ENCODE measurements at regions not wholly inside any gene's neighbourhood (a gene's known extent, or its start where the extent isn't known, plus 50 kb on each side); places are given as distances from the start of the nearest gene placed in this dataset.

- no peak for TF ChIP-seq CSRNP2 (CRISPR knock-in tag; conservative IDR thresholded peaks at IDR 0.05; ENCODE audit: low read depth)
- no peak for TF ChIP-seq NFIC (IDR thresholded peaks at IDR 0.05; ENCODE audit: low read length)
- no peak for TF ChIP-seq ZNF343 (CRISPR knock-in tag; IDR thresholded peaks at IDR 0.05)
- TF ChIP-seq ZBTB34 (CRISPR knock-in tag; IDR thresholded peaks at IDR 0.05) = no peak
- TF ChIP-seq XRCC5 (optimal IDR thresholded peaks at IDR 0.05; ENCODE audit: low read length) = no peak
- TF ChIP-seq ZNF660 (CRISPR knock-in tag; IDR thresholded peaks at IDR 0.05; ENCODE audit: borderline replicate concordance, low read depth) = no peak
- TF ChIP-seq GRHL1 (CRISPR knock-in tag; conservative IDR thresholded peaks at IDR 0.05) = no peak
- no peak for TF ChIP-seq PITX1 (CRISPR knock-in tag; IDR thresholded peaks at IDR 0.05)
- no peak for TF ChIP-seq TOPORS (CRISPR knock-in tag; IDR thresholded peaks at IDR 0.05)
- no peak for TF ChIP-seq CEBPB (IDR thresholded peaks at IDR 0.05; ENCODE audit: borderline replicate concordance, low read depth, low read length)
These were observed 70.9 kb upstream of the RGS18 start (continued) for GRCh38 chr1:192087334-192087733.

Measured in HepG2 (cell line).